WTC11 (cell line): ENCODE measurements at regions not wholly inside any gene's neighbourhood (a gene's known extent, or its start where the extent isn't known, plus 50 kb on each side); places are given as distances from the start of the nearest gene placed in this dataset.

Experiments used
- ATAC-seq: fragments of 200-7000 bp; cut with Tn5 transposase; 2 replicates; pipeline ENCODE4 v1.10.0; 2021; ENCODE audit warnings: mild to moderate bottlenecking, moderate library complexity
- CTCF ChIA-PET: fragments of 300-600 bp; sonication (Branson Sonifier 250); formaldehyde crosslinking; loops from one replicate; lab custom pipeline; 2021; ENCODE audit warnings: antibody characterized with exemption; lab: Charles Lee
- POLR2A ChIA-PET: fragments of 350-600 bp; sonication (Branson Sonifier 250); formaldehyde crosslinking; loops from one replicate; lab custom pipeline; 2021; ENCODE audit warnings: antibody characterized with exemption; lab: Charles Lee
- DNase-seq: peaks from one replicate; pipeline ENCODE4 v3.0.0; 2021; ENCODE audit warnings: low spot score
- H3K27ac Mint-ChIP-seq: 2 replicates; pipeline ENCODE4 v1.8.0; 2021; ENCODE audit warnings: mixed read lengths
- H3K27me3 Mint-ChIP-seq: 2 replicates; pipeline ENCODE4 v1.8.0; 2021; ENCODE audit warnings: low read depth, mild to moderate bottlenecking, moderate library complexity, mixed read lengths
- H3K36me3 Mint-ChIP-seq: 2 replicates; pipeline ENCODE4 v1.8.0; 2021; ENCODE audit warnings: mixed read lengths
- H3K4me1 Mint-ChIP-seq: 2 replicates; pipeline ENCODE4 v1.8.0; 2022; ENCODE audit warnings: mixed read lengths
- H3K4me3 Mint-ChIP-seq: 2 replicates; pipeline ENCODE4 v1.8.0; 2021; ENCODE audit warnings: mild to moderate bottlenecking, moderate library complexity, mixed read lengths
- H3K9me3 Mint-ChIP-seq: 2 replicates; pipeline ENCODE4 v1.8.0; 2021; ENCODE audit warnings: mixed read lengths
- AFF4 ChIP-seq: sonication (generic); formaldehyde crosslinking; IDR thresholded peaks from 2 replicates; pipeline ENCODE4 v1.8.1; 2023; ENCODE audit warnings: mild to moderate bottlenecking, missing genetic modification reagents, borderline replicate concordance
- CDX4 ChIP-seq: fragments of 250-450 bp; sonication (Bioruptor Pico); IDR thresholded peaks from 2 replicates; pipeline ENCODE4 v1.9.0; 2021; ENCODE audit warnings: moderate library complexity, mild to moderate bottlenecking, inconsistent platforms, borderline replicate concordance
- CTCF ChIP-seq: fragments of 200-600 bp; IDR thresholded peaks from 2 replicates; pipeline ENCODE4 v1.8.0; 2022; ENCODE audit warnings: antibody characterized with exemption
- GRHL2 ChIP-seq: fragments of 250-450 bp; sonication (Bioruptor Pico); IDR thresholded peaks from 2 replicates; pipeline ENCODE4 v1.8.0; 2022; ENCODE audit warnings: mild to moderate bottlenecking, moderate library complexity; ENCODE audit not compliant: insufficient replicate concordance, severe bottlenecking
- MLX ChIP-seq: sonication (generic); formaldehyde crosslinking; IDR thresholded peaks from 2 replicates; pipeline ENCODE4 v1.8.1; 2023; ENCODE audit warnings: mild to moderate bottlenecking, missing genetic modification reagents, moderate library complexity
- NR1H2 ChIP-seq: sonication (generic); formaldehyde crosslinking; IDR thresholded peaks from 2 replicates; pipeline ENCODE4 v1.9.0; 2021; ENCODE audit warnings: mild to moderate bottlenecking, moderate library complexity, missing genetic modification reagents
- PRRX2 ChIP-seq: fragments of 250-450 bp; sonication (Bioruptor Pico); IDR thresholded peaks from 2 replicates; pipeline ENCODE4 v1.8.0; 2021; ENCODE audit warnings: mild to moderate bottlenecking
- STAT6 ChIP-seq: sonication (generic); formaldehyde crosslinking; conservative IDR thresholded peaks from 2 replicates; pipeline ENCODE4 v1.8.1; 2023; ENCODE audit warnings: mild to moderate bottlenecking, low read depth, missing genetic modification reagents, moderate library complexity
- TCF7 ChIP-seq: sonication (generic); formaldehyde crosslinking; IDR thresholded peaks from 2 replicates; pipeline ENCODE4 v1.8.0; 2022; ENCODE audit warnings: mild to moderate bottlenecking, low read depth, missing genetic modification reagents, moderate library complexity
- TEAD4 ChIP-seq: sonication (generic); formaldehyde crosslinking; IDR thresholded peaks from 2 replicates; pipeline ENCODE4 v1.8.0; 2022; ENCODE audit warnings: mild to moderate bottlenecking, missing genetic modification reagents
- ZNF263 ChIP-seq: sonication (generic); formaldehyde crosslinking; IDR thresholded peaks from 2 replicates; pipeline ENCODE4 v1.8.1; 2022; ENCODE audit warnings: low read depth, mild to moderate bottlenecking, moderate library complexity, missing genetic modification reagents
- ZNF396 ChIP-seq: fragments of 250-450 bp; sonication (Bioruptor Pico); IDR thresholded peaks from 2 replicates; pipeline ENCODE4 v1.8.0; 2021; ENCODE audit warnings: mild to moderate bottlenecking, moderate library complexity, borderline replicate concordance
- ZNF416 ChIP-seq: fragments of 250-450 bp; sonication (Bioruptor Pico); IDR thresholded peaks from 2 replicates; pipeline ENCODE4 v1.9.0; 2021; ENCODE audit warnings: mild to moderate bottlenecking, inconsistent platforms
- ZNF425 ChIP-seq: fragments of 250-450 bp; sonication (Bioruptor Pico); conservative IDR thresholded peaks from 2 replicates; pipeline ENCODE4 v1.9.0; 2021; ENCODE audit warnings: mild to moderate bottlenecking
- ZNF532 ChIP-seq: fragments of 250-450 bp; sonication (Bioruptor Pico); IDR thresholded peaks from 2 replicates; pipeline ENCODE4 v1.9.0; 2021; ENCODE audit warnings: mild to moderate bottlenecking, borderline replicate concordance

GRCh38 chr20:9969626-9970025 lies 65.2 kb upstream of the ANKEF1 start:
- no peak overlapping the region for H3K27ac Mint-ChIP-seq
- ATAC-seq: no peak
- TF ChIP-seq GRHL2 (CRISPR knock-in tag) (no peak), MLX (CRISPR knock-in tag) (no peak), ZNF396 (no peak), STAT6 (CRISPR knock-in tag) (no peak), TCF7 (CRISPR knock-in tag) (no peak), PRRX2 (CRISPR knock-in tag) (no peak), ZNF416 (CRISPR knock-in tag) (no peak), ZNF532 (CRISPR knock-in tag) (no peak), AFF4 (CRISPR knock-in tag) (no peak), CTCF (no peak), ZNF263 (CRISPR knock-in tag) (no peak), ZNF425 (CRISPR knock-in tag) (no peak), TEAD4 (no peak), CDX4 (CRISPR knock-in tag) (no peak), NR1H2 (CRISPR knock-in tag) (no peak)
- ChIA-PET POLR2A (no interaction called here), CTCF (interaction anchor here (0.6 kb wide), 1 partner anchor 255 kb away, joined by 3 read pairs; no protein-coding TSS in a partner anchor)
- H3K36me3 Mint-ChIP-seq: no peaks in the 10 kb centered on the region
- no peak overlapping the region for H3K4me3 Mint-ChIP-seq
- no peaks in the 10 kb centered on the region for H3K27me3 Mint-ChIP-seq
- DNase-seq: no peak
- H3K4me1 Mint-ChIP-seq: peaks cover 4% of the 10 kb centered on the region
- H3K9me3 Mint-ChIP-seq: peaks cover 24% of the 10 kb centered on the region
